Lower leg skin (tissue), 3 donors: ENCODE measurements at regions not wholly inside any gene's neighbourhood (a gene's known extent, or its start where the extent isn't known, plus 50 kb on each side); places are given as distances from the start of the nearest gene placed in this dataset.

Experiments used
- CTCF ChIP-seq, 3 donors: fragments of 450-650 bp; IDR thresholded peaks; one replicate each; pipeline ENCODE4 v1.5.1; 2016; ENCODE audit warnings: antibody characterized with exemption in 3 of 3, mild to moderate bottlenecking in 3 of 3, moderate library complexity in 2 of 3
- POLR2A ChIP-seq, 2 donors: fragments of 450-650 bp; IDR thresholded peaks; one replicate each; pipeline ENCODE4 v1.6.1; 2016 to 2017; ENCODE audit warnings: antibody characterized with exemption in 2 of 2, mild to moderate bottlenecking in 1 of 2, moderate library complexity in 1 of 2

DNA sequence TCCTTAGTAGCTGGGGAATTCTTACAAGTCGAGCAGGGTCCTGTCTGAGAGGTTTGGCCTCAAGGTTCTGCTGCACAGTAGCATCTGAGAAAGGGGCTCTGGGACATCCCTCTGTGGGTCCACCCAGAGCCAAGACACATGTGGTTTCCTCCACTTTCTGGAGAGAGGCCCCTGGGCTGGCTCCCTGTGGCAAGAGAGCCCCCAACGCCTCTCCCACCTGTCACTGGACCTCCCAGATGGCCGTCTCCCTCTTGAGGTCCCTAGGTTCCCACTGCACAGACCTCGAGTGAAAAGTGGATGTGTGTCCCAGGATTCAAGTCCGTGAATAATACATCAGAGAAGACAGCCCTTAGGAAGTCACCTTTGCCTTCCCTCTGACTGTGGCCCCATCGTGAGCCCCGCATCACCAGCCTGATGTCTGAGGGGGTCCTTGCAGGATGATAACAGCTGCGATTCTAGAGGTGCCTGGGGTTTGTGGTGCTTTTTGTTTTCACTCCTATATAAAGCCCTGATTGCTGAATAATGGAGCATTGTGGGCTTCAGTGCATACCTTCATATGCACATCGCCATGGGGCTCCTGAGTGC, 319.0 kb downstream of the GLRX3 start:
- no peak for TF ChIP-seq CTCF (IDR thresholded peaks at IDR 0.05)
- no peak for TF ChIP-seq POLR2A (IDR thresholded peaks at IDR 0.05)
